ENCODE measurements at regions not wholly inside any gene's neighbourhood (a gene's known extent, or its start where the extent isn't known, plus 50 kb on each side); places are given as distances from the start of the nearest gene placed in this dataset.

- ChIA-PET POLR2A (no interaction called here), CTCF (no interaction called here)
- H3K79me2 ChIP-seq (ENCODE audit: control insufficient read depth, insufficient read depth, low read length) = no peaks in the 10 kb centered on the region
- intact Hi-C loops (cut with micrococcal nuclease) (no loop called here), dilution Hi-C loops (cut with MboI; ENCODE audit: extremely low pct_ligation_motif_present, low sequenced_read_pairs) (no loop called here)
- H3K9me3 ChIP-seq (replicated peaks; ENCODE audit: control insufficient read depth, insufficient read depth, low read length) = no peaks in the 10 kb centered on the region
- no peak overlapping the region for H3K27ac ChIP-seq (ENCODE audit: insufficient read depth, low read depth, low read length)
- H3K27me3 ChIP-seq (ENCODE audit: control insufficient read depth in 2 of 2, insufficient read depth in 2 of 2, low read length in 2 of 2) = peaks cover 0 to 4% of the 10 kb centered on the region in 2 experiments
- no peak for FAIRE-seq
- H3K4me3 ChIP-seq (replicated peaks in 1 of 3; ENCODE audit: insufficient read depth in 1 of 3, low read depth in 1 of 3, low read length in 3 of 3) = no peak overlapping the region
- no peaks in the 10 kb centered on the region for H3K9me1 ChIP-seq (replicated peaks; ENCODE audit: control insufficient read depth, extremely low read depth, insufficient read depth, low read length)
- no peaks in the 10 kb centered on the region for H4K20me1 ChIP-seq (replicated peaks; ENCODE audit: control insufficient read depth, extremely low read depth, insufficient read depth, low read length)
- no peaks in the 10 kb centered on the region for H3K4me1 ChIP-seq (ENCODE audit: control insufficient read depth, extremely low read depth, insufficient read depth, low read length)
- BruUV-seq (replicated peaks) = no TSS peak
- no peak overlapping the region for H3K4me2 ChIP-seq (ENCODE audit: insufficient read depth, low read length)
- no peaks in the 10 kb centered on the region for H3K36me3 ChIP-seq (ENCODE audit: control insufficient read depth in 2 of 2, extremely low read depth in 1 of 2, insufficient read depth in 2 of 2, low read length in 2 of 2)
- no peak overlapping the region for H3K9ac ChIP-seq (replicated peaks; ENCODE audit: extremely low read depth, insufficient read depth, low read length)
- DNase-seq (ENCODE audit: low read depth, low spot score) = no peak
- no peak for TF ChIP-seq MYC (IDR thresholded peaks at IDR 0.05; ENCODE audit: low read depth, low read length)
- no peak for TF ChIP-seq GATA2 (IDR thresholded peaks at IDR 0.05; ENCODE audit: insufficient read depth, insufficient read length, low read depth, low read length)
- TF ChIP-seq POLR2AphosphoS5 (IDR thresholded peaks at IDR 0.05; ENCODE audit: insufficient read depth, low read depth, low read length) = no peak
- no peak for TF ChIP-seq FOS (IDR thresholded peaks at IDR 0.05; ENCODE audit: borderline replicate concordance, insufficient read depth, low read length)
- H2AFZ ChIP-seq (ENCODE audit: low read depth, low read length) = no peak overlapping the region
Observed at GRCh38 chr6:132998418-132998817, 184.0 kb downstream of the RPS12 start.

- ChIA-PET CTCF (interaction anchor here (1.4 kb wide), 2 partner anchors 22 to 38 kb away, joined by 3 read pairs; no protein-coding TSS in a partner anchor), POLR2A (no interaction called here)
- dilution Hi-C loops (cut with MboI; ENCODE audit: extremely low pct_ligation_motif_present, low sequenced_read_pairs) = no loop called here
Observed at GRCh38 chr6:133001040-133001565, 186.7 kb downstream of the RPS12 start.

More at GRCh38 chr6:133001040-133001565, 186.7 kb downstream of the RPS12 start:
- Histone ChIP-seq H3K4me1 (ENCODE audit: control insufficient read depth, extremely low read depth, insufficient read depth, low read length) (no peaks in the 10 kb centered on the region), H3K9me1 (replicated peaks; ENCODE audit: control insufficient read depth, extremely low read depth, insufficient read depth, low read length) (no peaks in the 10 kb centered on the region), H3K79me2 (ENCODE audit: control insufficient read depth, insufficient read depth, low read length) (no peaks in the 10 kb centered on the region), H3K36me3 (ENCODE audit: control insufficient read depth in 2 of 2, extremely low read depth in 1 of 2, insufficient read depth in 2 of 2, low read length in 2 of 2) (no peaks in the 10 kb centered on the region), H3K27ac (ENCODE audit: insufficient read depth, low read depth, low read length) (no peak overlapping the region), H2AFZ (ENCODE audit: low read depth, low read length) (no peak overlapping the region), H3K27me3 (ENCODE audit: control insufficient read depth in 2 of 2, insufficient read depth in 2 of 2, low read length in 2 of 2) (peaks cover 0 to 4% of the 10 kb centered on the region in 2 experiments), H3K4me3 (replicated peaks in 1 of 3; ENCODE audit: insufficient read depth in 1 of 3, low read depth in 1 of 3, low read length in 3 of 3) (no peak overlapping the region), H3K4me2 (ENCODE audit: insufficient read depth, low read length) (no peak overlapping the region), H3K9me3 (replicated peaks; ENCODE audit: control insufficient read depth, insufficient read depth, low read length) (no peaks in the 10 kb centered on the region), H3K9ac (replicated peaks; ENCODE audit: extremely low read depth, insufficient read depth, low read length) (no peak overlapping the region), H4K20me1 (replicated peaks; ENCODE audit: control insufficient read depth, extremely low read depth, insufficient read depth, low read length) (no peaks in the 10 kb centered on the region)
- no TSS peak for BruUV-seq (replicated peaks)
- no peak for DNase-seq (ENCODE audit: low read depth, low spot score)
- intact Hi-C loops (cut with micrococcal nuclease) = no loop called here
- no peak for FAIRE-seq
- TF ChIP-seq POLR2A (IDR thresholded peaks at IDR 0.05; ENCODE audit: low read depth, low read length) = no peak
- no peak for TF ChIP-seq FOS (IDR thresholded peaks at IDR 0.05; ENCODE audit: borderline replicate concordance, insufficient read depth, low read length)
- TF ChIP-seq POLR2AphosphoS5 (IDR thresholded peaks at IDR 0.05; ENCODE audit: insufficient read depth, low read depth, low read length) = no peak
- TF ChIP-seq MAX (IDR thresholded peaks at IDR 0.05; ENCODE audit: insufficient read depth, insufficient read length) = no peak
- TF ChIP-seq CTCF (IDR thresholded peaks at IDR 0.05; ENCODE audit: extremely low read depth in 1 of 2, insufficient read depth in 1 of 2, low read depth in 1 of 2, low read length in 2 of 2) = no peak
- no peak for TF ChIP-seq MYC (IDR thresholded peaks at IDR 0.05; ENCODE audit: low read depth, low read length)
- TF ChIP-seq GATA2 (IDR thresholded peaks at IDR 0.05; ENCODE audit: insufficient read depth, insufficient read length, low read depth, low read length) = no peak
- no peak for TF ChIP-seq JUN (IDR thresholded peaks at IDR 0.05; ENCODE audit: borderline replicate concordance, insufficient read depth, insufficient read length, low read depth)
- no peak for TF ChIP-seq EZH2 (IDR thresholded peaks at IDR 0.05; ENCODE audit: borderline replicate concordance, low read depth, low read length, severe bottlenecking)

Data from endothelial cell of umbilical vein (primary cell).